GM23248 (cell line): ENCODE measurements at regions not wholly inside any gene's neighbourhood (a gene's known extent, or its start where the extent isn't known, plus 50 kb on each side); places are given as distances from the start of the nearest gene placed in this dataset.

Source experiments
- DNase-seq: peaks from one replicate; pipeline ENCODE4 v3.0.0-alpha.2; 2015
- H2AFZ ChIP-seq: fragments of 200-600 bp; sonication (generic); 2 replicates; pipeline ENCODE4 v1.6.1; 2016; ENCODE audit warnings: antibody characterized with exemption
- H3F3A ChIP-seq: fragments of 200-600 bp; sonication (generic); 2 replicates; pipeline ENCODE4 v1.6.1; 2016; ENCODE audit warnings: mild to moderate bottlenecking, antibody characterized with exemption, mixed run types; ENCODE audit not compliant: insufficient read depth
- H3K27ac ChIP-seq: fragments of 200-600 bp; sonication (generic); 2 replicates; pipeline ENCODE4 v1.5.1; 2016; ENCODE audit warnings: mild to moderate bottlenecking
- H3K27me3 ChIP-seq: fragments of 200-600 bp; sonication (generic); replicated peaks from 2 replicates; pipeline ENCODE4 v1.6.1; 2016; ENCODE audit warnings: mild to moderate bottlenecking; ENCODE audit not compliant: insufficient read depth
- H3K36me3 ChIP-seq: fragments of 200-600 bp; sonication (generic); 2 replicates; pipeline ENCODE4 v1.6.1; 2016; ENCODE audit warnings: low read depth, mild to moderate bottlenecking
- H3K4me1 ChIP-seq: fragments of 200-600 bp; sonication (generic); 2 replicates; pipeline ENCODE4 v1.6.1; 2016; ENCODE audit warnings: mild to moderate bottlenecking; ENCODE audit not compliant: insufficient read depth
- H3K4me2 ChIP-seq: fragments of 200-600 bp; sonication (generic); one replicate; pipeline ENCODE4 v1.6.1; 2016; ENCODE audit warnings: mild to moderate bottlenecking; ENCODE audit not compliant: unreplicated experiment
- H3K4me3 ChIP-seq: fragments of 200-600 bp; sonication (generic); 2 replicates; pipeline ENCODE4 v1.5.1; 2016; ENCODE audit warnings: mild to moderate bottlenecking
- H3K79me2 ChIP-seq: fragments of 200-600 bp; sonication (generic); 2 replicates; pipeline ENCODE4 v1.6.1; 2016; ENCODE audit warnings: mild to moderate bottlenecking; ENCODE audit not compliant: insufficient read depth
- H3K9ac ChIP-seq: fragments of 200-600 bp; sonication (generic); 2 replicates; pipeline ENCODE4 v1.6.1; 2016; ENCODE audit warnings: mild to moderate bottlenecking
- H3K9me2 ChIP-seq: fragments of 200-600 bp; sonication (generic); 2 replicates; pipeline ENCODE4 v1.6.1; 2016; ENCODE audit warnings: mixed run types, mild to moderate bottlenecking, moderate library complexity; ENCODE audit not compliant: insufficient read depth
- H3K9me3 ChIP-seq: fragments of 200-600 bp; sonication (generic); one replicate; pipeline ENCODE4 v1.6.1; 2017; ENCODE audit warnings: low read depth
- H4K20me1 ChIP-seq: fragments of 200-600 bp; sonication (generic); 2 replicates; pipeline ENCODE4 v1.6.0; 2016; ENCODE audit not compliant: insufficient read depth
- EZH2 ChIP-seq: fragments of 200-600 bp; sonication (generic); IDR thresholded peaks from 2 replicates; pipeline ENCODE4 v1.6.1; 2018; ENCODE audit warnings: antibody characterized with exemption, mild to moderate bottlenecking; ENCODE audit not compliant: insufficient read depth, poor library complexity, severe bottlenecking
- EZH2phosphoT487 ChIP-seq: fragments of 200-600 bp; sonication (generic); IDR thresholded peaks from 2 replicates; pipeline ENCODE4 v1.6.1; 2018; ENCODE audit warnings: antibody characterized with exemption, moderate library complexity, mild to moderate bottlenecking, low read depth; ENCODE audit not compliant: insufficient read depth
- WGBS, 2 experiments: methylation state at CpG; one replicate each; pipeline ENCODE4 v1.1.6; 2015 to 2017; ENCODE audit warnings: low lambda C conversion rate in 2 of 2, low coverage in 1 of 2; ENCODE audit errors: missing lambda C conversion rate in 2 of 2; 5-methylcytosine and 5-hydroxymethylcytosine counted together
- in situ Hi-C: fragments of 300-500 bp; cut with MboI; formaldehyde crosslinking; loops from 2 replicates; pipeline ENCODE4 v1.15.0; 2020

GRCh38 chr3:105177576-105177975, 189.1 kb upstream of the ALCAM start:
- Histone ChIP-seq H3K9me2 (no peaks in the 10 kb centered on the region), H3K4me3 (no peak overlapping the region), H3K79me2 (no peaks in the 10 kb centered on the region), H3K9ac (no peak overlapping the region), H3K36me3 (no peaks in the 10 kb centered on the region), H3K27me3 (no peaks in the 10 kb centered on the region), H3F3A (no peaks in the 10 kb centered on the region), H3K27ac (no peak overlapping the region), H3K4me1 (no peaks in the 10 kb centered on the region), H3K9me3 (no peaks in the 10 kb centered on the region), H4K20me1 (no peaks in the 10 kb centered on the region), H2AFZ (no peak overlapping the region), H3K4me2 (no peak overlapping the region)
- WGBS, 2 experiments = 27 to 29% methylated on average over 2 of the region's 2 CpGs
- in situ Hi-C loops = no loop called here
- TF ChIP-seq EZH2phosphoT487 = no peak
- TF ChIP-seq EZH2 = no peak
- peak; percentile 24 for DNase-seq

GRCh38 chr3:105187344-105187743, 179.4 kb upstream of the ALCAM start:
- Histone ChIP-seq H3K4me3 (no peak overlapping the region), H3K27ac (no peak overlapping the region), H3K4me2 (no peak overlapping the region), H3K27me3 (no peaks in the 10 kb centered on the region), H2AFZ (no peak overlapping the region), H3K9me3 (no peaks in the 10 kb centered on the region), H3K9ac (no peak overlapping the region), H3K36me3 (no peaks in the 10 kb centered on the region), H3K4me1 (no peaks in the 10 kb centered on the region), H3K79me2 (no peaks in the 10 kb centered on the region), H3K9me2 (0 out of 2 replicates have a peak, but pooled peaks cover 5% of the 10 kb centered on the region), H4K20me1 (no peaks in the 10 kb centered on the region), H3F3A (no peaks in the 10 kb centered on the region)
- no peak for DNase-seq
- in situ Hi-C loops = no loop called here
- WGBS, 2 experiments = 44 to 62% methylated on average over 1 of the region's 1 CpG
- TF ChIP-seq EZH2 = no peak
- TF ChIP-seq EZH2phosphoT487 = no peak

- peak overlapping the region; percentile 23 for H3K4me2 ChIP-seq
- no peak overlapping the region for H3K9ac ChIP-seq
- no peak for TF ChIP-seq EZH2phosphoT487
- TF ChIP-seq EZH2 = no peak
Measured at GRCh38 chr3:105195260-105195659, 171.4 kb upstream of the ALCAM start.

GRCh38 chr3:105197863-105198262, 168.8 kb upstream of the ALCAM start:
- in situ Hi-C loops = no loop called here
- Histone ChIP-seq H3K9me3 (no peaks in the 10 kb centered on the region), H3K4me2 (no peak overlapping the region), H3K9ac (no peak overlapping the region), H3K4me3 (no peak overlapping the region), H3K79me2 (no peaks in the 10 kb centered on the region), H3K9me2 (no peaks in the 10 kb centered on the region), H3K36me3 (no peaks in the 10 kb centered on the region), H3K27ac (no peak overlapping the region), H3K4me1 (peaks cover 9% of the 10 kb centered on the region), H3F3A (no peaks in the 10 kb centered on the region), H4K20me1 (no peaks in the 10 kb centered on the region), H2AFZ (no peak overlapping the region), H3K27me3 (no peaks in the 10 kb centered on the region)
- WGBS, 2 experiments = 37 to 42% methylated on average over 2 of the region's 2 CpGs
- DNase-seq = no peak
- TF ChIP-seq EZH2phosphoT487 (no peak), EZH2 (no peak)

More at GRCh38 chr3:105195260-105195659, 171.4 kb upstream of the ALCAM start:
- Histone ChIP-seq H3F3A (no peaks in the 10 kb centered on the region), H3K4me3 (no peak overlapping the region), H3K36me3 (no peaks in the 10 kb centered on the region), H2AFZ (peak overlapping the region; percentile 52; the same call in 1 of the 2 replicates), H3K9me3 (no peaks in the 10 kb centered on the region), H3K4me1 (peaks cover 9% of the 10 kb centered on the region), H3K9me2 (no peaks in the 10 kb centered on the region), H3K79me2 (no peaks in the 10 kb centered on the region), H4K20me1 (no peaks in the 10 kb centered on the region), H3K27ac (no peak overlapping the region), H3K27me3 (no peaks in the 10 kb centered on the region)
- in situ Hi-C loops = no loop called here
- DNase-seq = peak; percentile 48

- Histone ChIP-seq H3K79me2 (no peaks in the 10 kb centered on the region), H3K27me3 (no peaks in the 10 kb centered on the region), H4K20me1 (no peaks in the 10 kb centered on the region), H3K4me2 (no peak overlapping the region), H3K9ac (no peak overlapping the region), H3F3A (no peaks in the 10 kb centered on the region), H3K9me3 (no peaks in the 10 kb centered on the region), H3K4me3 (no peak overlapping the region), H3K4me1 (peaks cover 9% of the 10 kb centered on the region), H3K36me3 (no peaks in the 10 kb centered on the region), H2AFZ (no peak overlapping the region), H3K9me2 (no peaks in the 10 kb centered on the region), H3K27ac (no peak overlapping the region)
- WGBS, 2 experiments = 50 to 55% methylated on average over 3 of the region's 3 CpGs
- no peak for DNase-seq
- TF ChIP-seq EZH2 = no peak
- TF ChIP-seq EZH2phosphoT487 = no peak
- in situ Hi-C loops = no loop called here
Measured at GRCh38 chr3:105199217-105199616, 167.5 kb upstream of the ALCAM start.
